Karpas-422 (cell line): ENCODE measurements at regions not wholly inside any gene's neighbourhood (a gene's known extent, or its start where the extent isn't known, plus 50 kb on each side); places are given as distances from the start of the nearest gene placed in this dataset.

Experiments
- DNase-seq: peaks from one replicate; pipeline ENCODE4 v3.0.0-alpha.2; 2015
- H2AFZ ChIP-seq: fragments of 200-600 bp; sonication (generic); 2 replicates; pipeline ENCODE4 v1.6.1; 2014; ENCODE audit warnings: antibody characterized with exemption, low read length, mixed read lengths
- H3K27ac ChIP-seq: fragments of 200-600 bp; sonication (generic); 2 replicates; pipeline ENCODE4 v1.5.1; 2014; ENCODE audit warnings: mild to moderate bottlenecking, low read length, moderate library complexity
- H3K27me3 ChIP-seq: fragments of 200-600 bp; sonication (generic); 2 replicates; pipeline ENCODE4 v1.6.1; 2014; ENCODE audit warnings: low read length, mixed read lengths
- H3K36me3 ChIP-seq: fragments of 200-600 bp; sonication (generic); 2 replicates; pipeline ENCODE4 v1.6.1; 2014; ENCODE audit warnings: low read length, mixed read lengths; ENCODE audit not compliant: insufficient read depth
- H3K4me1 ChIP-seq: fragments of 200-600 bp; sonication (generic); 2 replicates; pipeline ENCODE4 v1.6.1; 2014; ENCODE audit warnings: mild to moderate bottlenecking, low read length, mixed read lengths
- H3K4me2 ChIP-seq: fragments of 200-600 bp; sonication (generic); 2 replicates; pipeline ENCODE4 v1.6.1; 2014; ENCODE audit warnings: low read length, low read depth, mild to moderate bottlenecking; ENCODE audit not compliant: poor library complexity, severe bottlenecking
- H3K4me3 ChIP-seq: fragments of 200-600 bp; sonication (generic); 2 replicates; pipeline ENCODE4 v1.5.1; 2014; ENCODE audit warnings: mild to moderate bottlenecking, antibody characterized with exemption, low read length, mixed read lengths
- H3K79me2 ChIP-seq: fragments of 200-600 bp; sonication (generic); 2 replicates; pipeline ENCODE4 v1.6.1; 2014; ENCODE audit warnings: mild to moderate bottlenecking, low read length, mixed read lengths
- H3K9ac ChIP-seq: fragments of 200-600 bp; sonication (generic); 2 replicates; pipeline ENCODE4 v1.6.0; 2014; ENCODE audit warnings: low read length
- H3K9me2 ChIP-seq: fragments of 200-600 bp; sonication (generic), shearing (Covaris generic); replicated peaks from 2 replicates; pipeline ENCODE4 v1.6.0; 2014; ENCODE audit warnings: mild to moderate bottlenecking, low read length, moderate library complexity; ENCODE audit not compliant: insufficient read depth
- H3K9me3 ChIP-seq: fragments of 300-700, 200-600 bp; sonication (generic); 2 replicates; pipeline ENCODE4 v1.6.1; 2014; ENCODE audit warnings: low read length, mixed read lengths
- H4K20me1 ChIP-seq: fragments of 200-600 bp; sonication (generic); 2 replicates; pipeline ENCODE4 v1.6.1; 2014; ENCODE audit warnings: mild to moderate bottlenecking, antibody characterized with exemption, low read length, low read depth; ENCODE audit not compliant: insufficient read depth

- Histone ChIP-seq H3K4me1 (no peaks in the 10 kb centered on the region), H3K27me3 (no peaks in the 10 kb centered on the region), H2AFZ (no peak overlapping the region), H3K9me2 (no peaks in the 10 kb centered on the region), H3K9ac (no peak overlapping the region), H3K4me3 (no peak overlapping the region), H4K20me1 (no peaks in the 10 kb centered on the region), H3K36me3 (no peaks in the 10 kb centered on the region), H3K9me3 (no peaks in the 10 kb centered on the region), H3K4me2 (no peak overlapping the region), H3K27ac (no peak overlapping the region), H3K79me2 (no peaks in the 10 kb centered on the region)
- no peak for DNase-seq
These were observed 374.7 kb downstream of the TUSC7 start for GRCh38 chr3:117084277-117084676.

GRCh38 chr3:117084739-117085270 is 375.2 kb downstream of the TUSC7 start:
- Histone ChIP-seq H3K4me3 (no peak overlapping the region), H4K20me1 (no peaks in the 10 kb centered on the region), H3K27ac (no peak overlapping the region), H3K27me3 (no peaks in the 10 kb centered on the region), H3K4me2 (no peak overlapping the region), H3K36me3 (no peaks in the 10 kb centered on the region), H3K9ac (no peak overlapping the region), H3K9me3 (no peaks in the 10 kb centered on the region), H3K79me2 (no peaks in the 10 kb centered on the region), H3K9me2 (no peaks in the 10 kb centered on the region), H3K4me1 (no peaks in the 10 kb centered on the region), H2AFZ (no peak overlapping the region)
- no peak for DNase-seq

GRCh38 chr3:117091676-117092075 is 382.1 kb downstream of the TUSC7 start:
- Histone ChIP-seq H3K4me2 (no peak overlapping the region), H3K4me1 (no peaks in the 10 kb centered on the region), H3K79me2 (no peaks in the 10 kb centered on the region), H3K9me2 (no peaks in the 10 kb centered on the region), H3K36me3 (no peaks in the 10 kb centered on the region), H3K27me3 (no peaks in the 10 kb centered on the region), H2AFZ (no peak overlapping the region), H3K4me3 (no peak overlapping the region), H3K9me3 (no peaks in the 10 kb centered on the region), H3K27ac (no peak overlapping the region), H4K20me1 (no peaks in the 10 kb centered on the region), H3K9ac (no peak overlapping the region)
- no peak for DNase-seq

GRCh38 chr3:117096549-117096948 is 387.0 kb downstream of the TUSC7 start:
- H3K9ac ChIP-seq: no peak overlapping the region
- no peak overlapping the region for H3K4me3 ChIP-seq
- H3K9me3 ChIP-seq: no peaks in the 10 kb centered on the region
- H3K4me1 ChIP-seq: no peaks in the 10 kb centered on the region
- H3K79me2 ChIP-seq: no peaks in the 10 kb centered on the region
- no peaks in the 10 kb centered on the region for H3K36me3 ChIP-seq
- no peak overlapping the region for H3K4me2 ChIP-seq
- H3K27me3 ChIP-seq: no peaks in the 10 kb centered on the region
- no peak overlapping the region for H3K27ac ChIP-seq
- H3K9me2 ChIP-seq: no peaks in the 10 kb centered on the region
- H4K20me1 ChIP-seq: no peaks in the 10 kb centered on the region
- no peak overlapping the region for H2AFZ ChIP-seq
- DNase-seq: no peak

GRCh38 chr3:117097351-117097750 is 387.8 kb downstream of the TUSC7 start:
- no peak overlapping the region for H3K4me3 ChIP-seq
- no peak overlapping the region for H2AFZ ChIP-seq
- no peaks in the 10 kb centered on the region for H3K9me2 ChIP-seq
- H3K9me3 ChIP-seq: no peaks in the 10 kb centered on the region
- no peaks in the 10 kb centered on the region for H3K79me2 ChIP-seq
- H3K4me2 ChIP-seq: no peak overlapping the region
- H3K9ac ChIP-seq: no peak overlapping the region
- DNase-seq: no peak
- H4K20me1 ChIP-seq: no peaks in the 10 kb centered on the region
- no peaks in the 10 kb centered on the region for H3K27me3 ChIP-seq
- H3K36me3 ChIP-seq: no peaks in the 10 kb centered on the region
- no peaks in the 10 kb centered on the region for H3K4me1 ChIP-seq
- H3K27ac ChIP-seq: no peak overlapping the region

GRCh38 chr3:117101697-117102096 is 392.1 kb downstream of the TUSC7 start:
- Histone ChIP-seq H3K9ac (no peak overlapping the region), H3K27me3 (no peaks in the 10 kb centered on the region), H3K79me2 (no peaks in the 10 kb centered on the region), H3K9me3 (no peaks in the 10 kb centered on the region), H3K4me3 (no peak overlapping the region), H3K36me3 (no peaks in the 10 kb centered on the region), H3K27ac (no peak overlapping the region), H2AFZ (no peak overlapping the region), H3K4me1 (no peaks in the 10 kb centered on the region), H3K4me2 (no peak overlapping the region), H4K20me1 (no peaks in the 10 kb centered on the region), H3K9me2 (no peaks in the 10 kb centered on the region)
- DNase-seq: no peak

- Histone ChIP-seq H3K27me3 (no peaks in the 10 kb centered on the region), H3K4me1 (no peaks in the 10 kb centered on the region), H3K27ac (no peak overlapping the region), H3K9me3 (no peaks in the 10 kb centered on the region), H3K9ac (no peak overlapping the region), H4K20me1 (no peaks in the 10 kb centered on the region), H3K9me2 (no peaks in the 10 kb centered on the region), H3K4me3 (no peak overlapping the region), H3K79me2 (no peaks in the 10 kb centered on the region), H2AFZ (no peak overlapping the region), H3K4me2 (no peak overlapping the region), H3K36me3 (no peaks in the 10 kb centered on the region)
- DNase-seq: no peak
These were observed 392.8 kb downstream of the TUSC7 start for GRCh38 chr3:117102426-117102825.

GRCh38 chr3:117103675-117104074 is 394.1 kb downstream of the TUSC7 start:
- no peak overlapping the region for H2AFZ ChIP-seq
- no peaks in the 10 kb centered on the region for H3K27me3 ChIP-seq
- no peaks in the 10 kb centered on the region for H3K4me1 ChIP-seq
- H3K36me3 ChIP-seq: no peaks in the 10 kb centered on the region
- no peak overlapping the region for H3K27ac ChIP-seq
- H3K9ac ChIP-seq: no peak overlapping the region
- H3K4me2 ChIP-seq: no peak overlapping the region
- no peaks in the 10 kb centered on the region for H3K79me2 ChIP-seq
- no peaks in the 10 kb centered on the region for H4K20me1 ChIP-seq
- H3K4me3 ChIP-seq: no peak overlapping the region
- H3K9me2 ChIP-seq: no peaks in the 10 kb centered on the region
- no peaks in the 10 kb centered on the region for H3K9me3 ChIP-seq
- DNase-seq: no peak

GRCh38 chr3:117104381-117104780 is 394.8 kb downstream of the TUSC7 start:
- H3K36me3 ChIP-seq: no peaks in the 10 kb centered on the region
- H3K27me3 ChIP-seq: no peaks in the 10 kb centered on the region
- no peaks in the 10 kb centered on the region for H3K4me1 ChIP-seq
- no peaks in the 10 kb centered on the region for H4K20me1 ChIP-seq
- no peak overlapping the region for H3K9ac ChIP-seq
- no peaks in the 10 kb centered on the region for H3K9me2 ChIP-seq
- no peak overlapping the region for H3K27ac ChIP-seq
- no peak overlapping the region for H3K4me2 ChIP-seq
- H3K79me2 ChIP-seq: no peaks in the 10 kb centered on the region
- H3K9me3 ChIP-seq: no peaks in the 10 kb centered on the region
- H3K4me3 ChIP-seq: no peak overlapping the region
- H2AFZ ChIP-seq: no peak overlapping the region
- DNase-seq: no peak
